GM12878 (cell line): ENCODE measurements at regions not wholly inside any gene's neighbourhood (a gene's known extent, or its start where the extent isn't known, plus 50 kb on each side); places are given as distances from the start of the nearest gene placed in this dataset.

Experiments used
- ATAC-seq: fragments of 200-7000 bp; cut with Tn5 transposase; 3 replicates; pipeline ENCODE4 v1.9.1; 2020; ENCODE audit warnings: mild to moderate bottlenecking, moderate library complexity
- BruUV-seq: library from RNA; stranded (reverse); fragments of 400-500 nt; replicated peaks from 2 replicates; lab custom pipeline; 2021; lab: Mats Ljungman, UMichigan
- CTCF ChIA-PET: fragments of 300-600 bp; sonication (Branson Sonifier 250); formaldehyde crosslinking; extraction: SDS; loops from one replicate; lab custom pipeline; 2021; ENCODE audit warnings: inconsistent platforms; lab: Yijun Ruan, JAX
- POLR2A ChIA-PET: fragments of 350-600 bp; formaldehyde crosslinking; extraction: SDS; loops from one replicate; lab custom pipeline; 2021; ENCODE audit warnings: inconsistent platforms; lab: Charles Lee
- RAD21 ChIA-PET: fragments of 300-600 bp; sonication (Branson Sonifier 250); formaldehyde crosslinking; loops from one replicate; lab custom pipeline; 2023; ENCODE audit warnings: antibody characterized with exemption; ENCODE audit not compliant: unreplicated experiment; lab: Charles Lee
- SMC1A ChIA-PET: fragments of 300-600 bp; sonication (Branson Sonifier 250); formaldehyde crosslinking; loops from one replicate; lab custom pipeline; 2023; ENCODE audit not compliant: unreplicated experiment, uncharacterized antibody; lab: Charles Lee
- DNase-seq: peaks from one replicate; pipeline ENCODE4 v3.0.0-alpha.2; 2011; ENCODE audit warnings: low read depth, low spot score
- FAIRE-seq: peaks from 3 replicates; lab custom pipeline; 2011; peaks lifted over from hg19 to GRCh38; lab: Jason Lieb, UNC
- H2AFZ ChIP-seq: 2 replicates; pipeline ENCODE4 v1.6.0; 2011; ENCODE audit warnings: low read depth, low read length, control low read depth; ENCODE audit not compliant: control insufficient read depth
- H3K27ac ChIP-seq: 2 replicates; pipeline ENCODE4 v1.5.1; 2011; ENCODE audit warnings: control low read depth; ENCODE audit not compliant: control insufficient read depth, insufficient read depth
- H3K27me3 ChIP-seq, 2 experiments: replicated peaks in 1 of 2; 2 replicates each; pipeline versions ENCODE4 v1.6.0 to v1.6.1; 2011; ENCODE audit warnings: low read length in 1 of 2; ENCODE audit not compliant: control insufficient read depth in 2 of 2, insufficient read depth in 2 of 2
- H3K36me3 ChIP-seq, 2 experiments: 2 replicates each; pipeline ENCODE4 v1.5.1; 2011; ENCODE audit warnings: low read length in 1 of 2; ENCODE audit not compliant: control insufficient read depth in 2 of 2, insufficient read depth in 2 of 2
- H3K4me1 ChIP-seq: 2 replicates; pipeline ENCODE4 v1.6.1; 2011; ENCODE audit warnings: mild to moderate bottlenecking, low read length, moderate library complexity, mixed read lengths; ENCODE audit not compliant: control insufficient read depth, insufficient read depth
- H3K4me2 ChIP-seq: 2 replicates; pipeline ENCODE4 v1.6.0; 2011; ENCODE audit warnings: control low read depth; ENCODE audit not compliant: control insufficient read depth, insufficient read depth
- H3K4me3 ChIP-seq: fragments of 200-600 bp; sonication (generic); 2 replicates; pipeline ENCODE4 v1.5.1; 2016
- H3K79me2 ChIP-seq: 2 replicates; pipeline ENCODE4 v1.6.0; 2011; ENCODE audit warnings: low read length; ENCODE audit not compliant: control insufficient read depth, insufficient read depth
- H3K9ac ChIP-seq: 2 replicates; pipeline ENCODE4 v1.8.0; 2011; ENCODE audit warnings: low read length, control low read depth, mixed read lengths; ENCODE audit not compliant: control insufficient read depth, insufficient read depth
- H3K9me3 ChIP-seq: replicated peaks from 3 replicates; pipeline ENCODE4 v1.5.1; 2011; ENCODE audit warnings: mild to moderate bottlenecking, low read length; ENCODE audit not compliant: control insufficient read depth, insufficient read depth
- H4K20me1 ChIP-seq: 2 replicates; pipeline ENCODE4 v1.6.0; 2011; ENCODE audit not compliant: control insufficient read depth, insufficient read depth
- BCL11A ChIP-seq: IDR thresholded peaks from 2 replicates; pipeline ENCODE4 v1.6.1; 2011; ENCODE audit warnings: low read depth, low read length
- CEBPZ ChIP-seq: fragments of 150-350 bp; IDR thresholded peaks from 2 replicates; pipeline ENCODE4 v1.6.1; 2016; ENCODE audit warnings: low read depth, low read length
- POLR2AphosphoS2 ChIP-seq: IDR thresholded peaks from 2 replicates; pipeline ENCODE4 v1.6.1; 2011; ENCODE audit warnings: low read depth, mild to moderate bottlenecking, low read length, improper control_type of control experiment, moderate library complexity
- RAD21 ChIP-seq: IDR thresholded peaks from 2 replicates; pipeline ENCODE4 v1.6.1; 2011; ENCODE audit warnings: mild to moderate bottlenecking, low read depth, low read length, moderate library complexity; ENCODE audit not compliant: insufficient read depth
- RCOR1 ChIP-seq: conservative IDR thresholded peaks from 2 replicates; pipeline ENCODE4 v1.6.1; 2012; ENCODE audit warnings: low read depth, low read length, improper control_type of control experiment
- REST ChIP-seq: IDR thresholded peaks from 2 replicates; pipeline ENCODE4 v1.6.1; 2012; ENCODE audit warnings: mild to moderate bottlenecking, low read depth, low read length
- SIX5 ChIP-seq: IDR thresholded peaks from 2 replicates; pipeline ENCODE4 v1.6.1; 2011; ENCODE audit warnings: mild to moderate bottlenecking, low read depth, low read length, moderate library complexity; ENCODE audit not compliant: severe bottlenecking
- SKIL ChIP-seq: fragments of 450-650 bp; IDR thresholded peaks from 2 replicates; pipeline ENCODE4 v1.6.1; 2017; ENCODE audit warnings: mild to moderate bottlenecking, low read depth, inconsistent platforms; ENCODE audit not compliant: poor library complexity, severe bottlenecking
- SP1 ChIP-seq: IDR thresholded peaks from one replicate; pipeline ENCODE4 v1.6.1; 2011; ENCODE audit warnings: low read depth, low read length
- SRF ChIP-seq, 2 experiments: IDR thresholded peaks; 2 replicates each; pipeline ENCODE4 v1.6.1; 2011; ENCODE audit warnings: low read depth in 2 of 2, low read length in 2 of 2, mild to moderate bottlenecking in 1 of 2, moderate library complexity in 1 of 2
- WGBS: methylation state at CpG from one replicate; pipeline ENCODE4 v1.1.6; 2016; ENCODE audit warnings: low lambda C conversion rate; ENCODE audit not compliant: insufficient replicate concordance, insufficient coverage; ENCODE audit errors: missing lambda C conversion rate; 5-methylcytosine and 5-hydroxymethylcytosine counted together
- in situ Hi-C: fragments of 300-500 bp; cut with MboI; formaldehyde crosslinking; loops from 9 replicates; pipeline ENCODE4 v1.14.3; 2018; ENCODE audit warnings: mixed read lengths
- intact Hi-C: fragments of 100-400 bp; cut with micrococcal nuclease; formaldehyde crosslinking; loops from one replicate; pipeline ENCODE4 v1.14.2; 2022; ENCODE audit not compliant: unreplicated experiment

GRCh38 chr17:68175416-68175815 lies 72.4 kb upstream of the AMZ2 start (continued):
- TF ChIP-seq SKIL (no peak), SRF (IDR thresholded peaks at IDR 0.05; ENCODE audit: low read depth in 2 of 2, low read length in 2 of 2) (no peak), SP1 (no peak)

- ATAC-seq, result no peak
- Histone ChIP-seq H3K27ac (no peak overlapping the region), H3K9ac (no peak overlapping the region), H3K79me2 (no peaks in the 10 kb centered on the region; the same call in 1 of the 2 replicates), H3K4me2 (no peak overlapping the region), H4K20me1 (no peaks in the 10 kb centered on the region), H3K4me1 (no peaks in the 10 kb centered on the region; the same call in 1 of the 2 replicates), H2AFZ (no peak overlapping the region), H3K4me3 (no peak overlapping the region), H3K9me3 (no peaks in the 10 kb centered on the region; the same call in 2 of the 3 replicates), H3K27me3 (no peaks in the 10 kb centered on the region), H3K36me3 (no peaks in the 10 kb centered on the region)
- no peak for FAIRE-seq
- no peak for DNase-seq
- TF ChIP-seq CEBPZ (no peak), SIX5 (no peak), POLR2AphosphoS2 (no peak), REST (no peak), BCL11A (no peak), RCOR1 (no peak), RAD21 (no peak)
- POLR2A ChIA-PET, result interaction anchor here (0.7 kb wide), 1 partner anchor 293 kb away, joined by 4 read pairs; no protein-coding TSS in a partner anchor
- SMC1A ChIA-PET, result interaction anchor here (0.6 to 2.8 kb wide), 7 partner anchors 10 to 282 kb away, joined by 3 to 11 read pairs (median 4); partner anchors contain the start of gene AMZ2
- in situ Hi-C loops, result no loop called here
- intact Hi-C loops, result loop anchor here (10.0 kb wide), 2 partner anchors 111 to 589 kb away; no protein-coding TSS in a partner anchor
- BruUV-seq, result no TSS peak
- CTCF ChIA-PET, result interaction anchor here (0.6 to 3.0 kb wide), 7 partner anchors 18 to 349 kb away, joined by 3 to 27 read pairs (median 3); no protein-coding TSS in a partner anchor
- RAD21 ChIA-PET, result interaction anchor here (1.0 to 1.8 kb wide), 3 partner anchors 10 to 286 kb away, joined by 3 to 8 read pairs (median 6); no protein-coding TSS in a partner anchor
- WGBS, result 82% methylated on average over 3 of the region's 3 CpGs
These were observed 71.9 kb upstream of the AMZ2 start for GRCh38 chr17:68175905-68176304.
